Keratinocyte (primary cell): ENCODE measurements at regions not wholly inside any gene's neighbourhood (a gene's known extent, or its start where the extent isn't known, plus 50 kb on each side); places are given as distances from the start of the nearest gene placed in this dataset.

Experiments
- DNase-seq: peaks from one replicate; pipeline ENCODE4 v3.0.0-alpha.2; 2011; ENCODE audit warnings: low read depth, missing footprints, low spot score
- FAIRE-seq: peaks from 2 replicates; lab custom pipeline; 2011; peaks lifted over from hg19 to GRCh38; lab: Jason Lieb, UNC
- H2AFZ ChIP-seq: 2 replicates; pipeline ENCODE4 v1.6.0; 2012; ENCODE audit warnings: low read length, control low read depth, inconsistent platforms; ENCODE audit not compliant: control insufficient read depth
- H3K27ac ChIP-seq: 2 replicates; pipeline ENCODE4 v1.5.1; 2011; ENCODE audit warnings: low read length; ENCODE audit not compliant: control insufficient read depth, insufficient read depth
- H3K27me3 ChIP-seq: 3 replicates; pipeline ENCODE4 v1.6.0; 2011; ENCODE audit warnings: low read length; ENCODE audit not compliant: control insufficient read depth, insufficient read depth; ENCODE audit errors: extremely low read depth
- H3K36me3 ChIP-seq, 2 experiments: 2 replicates in 1 of 2; 3 replicates in 1 of 2; pipeline ENCODE4 v1.5.1; 2011; ENCODE audit warnings: low read length in 2 of 2, mild to moderate bottlenecking in 1 of 2; ENCODE audit not compliant: control insufficient read depth in 2 of 2, insufficient read depth in 2 of 2; ENCODE audit errors: extremely low read depth in 1 of 2
- H3K4me1 ChIP-seq: 3 replicates; pipeline ENCODE4 v1.5.1; 2011; ENCODE audit warnings: low read length; ENCODE audit not compliant: control insufficient read depth, insufficient read depth; ENCODE audit errors: extremely low read depth
- H3K4me2 ChIP-seq: 3 replicates; pipeline ENCODE4 v1.6.0; 2011; ENCODE audit warnings: low read depth, low read length; ENCODE audit not compliant: control insufficient read depth, insufficient read depth; ENCODE audit errors: extremely low read depth
- H3K4me3 ChIP-seq, 3 experiments: fragments of 200-600 bp in 1 of 3; sonication (generic) in 1 of 3; 2 replicates in 2 of 3; 3 replicates in 1 of 3; pipeline ENCODE4 v1.5.1; 2011 to 2016; ENCODE audit warnings: low read length in 3 of 3, mild to moderate bottlenecking in 3 of 3, control low read depth in 2 of 3, inconsistent platforms in 1 of 3, low read depth in 1 of 3, mixed read lengths in 1 of 3, mixed run types in 1 of 3, moderate library complexity in 1 of 3; ENCODE audit not compliant: control insufficient read depth in 2 of 3, insufficient read depth in 2 of 3; ENCODE audit errors: extremely low read depth in 1 of 3
- H3K79me2 ChIP-seq: 2 replicates; pipeline ENCODE4 v1.6.0; 2012; ENCODE audit warnings: low read length; ENCODE audit not compliant: control insufficient read depth, insufficient read depth
- H3K9ac ChIP-seq: 3 replicates; pipeline ENCODE4 v1.6.0; 2011; ENCODE audit warnings: low read length; ENCODE audit not compliant: control insufficient read depth, insufficient read depth; ENCODE audit errors: extremely low read depth
- H3K9me1 ChIP-seq: 3 replicates; pipeline ENCODE4 v1.6.0; 2011; ENCODE audit warnings: low read length; ENCODE audit not compliant: control insufficient read depth, insufficient read depth; ENCODE audit errors: extremely low read depth
- H3K9me3 ChIP-seq: 2 replicates; pipeline ENCODE4 v1.5.1; 2012; ENCODE audit warnings: low read depth, low read length; ENCODE audit not compliant: control insufficient read depth
- H4K20me1 ChIP-seq: 3 replicates; pipeline ENCODE4 v1.6.0; 2011; ENCODE audit warnings: low read length; ENCODE audit not compliant: control insufficient read depth, insufficient read depth; ENCODE audit errors: extremely low read depth
- CTCF ChIP-seq, 3 experiments: IDR thresholded peaks in 1 of 3; conservative IDR thresholded peaks in 1 of 3; optimal IDR thresholded peaks in 1 of 3; 2 replicates in 2 of 3; 3 replicates in 1 of 3; pipeline versions ENCODE3 to v1.5.1; 2011; ENCODE audit warnings: low read length in 3 of 3, mild to moderate bottlenecking in 3 of 3, moderate library complexity in 2 of 3, control low read depth in 1 of 3, inconsistent platforms in 1 of 3; ENCODE audit not compliant: insufficient read depth in 2 of 3; ENCODE audit errors: extremely low read depth in 1 of 3
- EZH2 ChIP-seq: IDR thresholded peaks from one replicate; pipeline ENCODE4 v1.6.1; 2012; ENCODE audit warnings: inconsistent platforms, mild to moderate bottlenecking, low read length, moderate library complexity
- dilution Hi-C: fragments of 300-500 bp; cut with MboI; formaldehyde crosslinking; loops from one replicate; pipeline ENCODE4 v1.7.0; 2020; ENCODE audit warnings: low sequenced_read_pairs; ENCODE audit not compliant: extremely low pct_ligation_motif_present

GRCh38 chr6:24019393-24019792 lies 106.6 kb upstream of the NRSN1 start:
- H3K4me3 ChIP-seq, result no peak overlapping the region
- dilution Hi-C loops, result no loop called here
- H3K9me1 ChIP-seq, result no peaks in the 10 kb centered on the region
- no peaks in the 10 kb centered on the region for H3K4me1 ChIP-seq
- TF ChIP-seq CTCF (optimal IDR thresholded peaks at IDR 0.05 in 1 of 3, IDR thresholded peaks at IDR 0.05 in 1 of 3, conservative IDR thresholded peaks at IDR 0.05 in 1 of 3; ENCODE audit: extremely low read depth in 1 of 3, insufficient read depth in 2 of 3, low read length in 3 of 3) (no peak), EZH2 (no peak)
- H3K79me2 ChIP-seq, result no peaks in the 10 kb centered on the region
- H3K4me2 ChIP-seq, result no peak overlapping the region
- H3K27ac ChIP-seq, result no peak overlapping the region
- H2AFZ ChIP-seq, result no peak overlapping the region
- no peaks in the 10 kb centered on the region for H4K20me1 ChIP-seq
- FAIRE-seq (no peak), DNase-seq (no peak)
- H3K27me3 ChIP-seq, result no peaks in the 10 kb centered on the region
- no peak overlapping the region for H3K9ac ChIP-seq
- H3K9me3 ChIP-seq, result no peaks in the 10 kb centered on the region
- no peaks in the 10 kb centered on the region for H3K36me3 ChIP-seq

- Histone ChIP-seq H3K4me3 (no peak overlapping the region), H3K4me1 (no peaks in the 10 kb centered on the region), H3K36me3 (no peaks in the 10 kb centered on the region), H3K9me1 (no peaks in the 10 kb centered on the region), H3K27ac (no peak overlapping the region), H3K9me3 (no peaks in the 10 kb centered on the region), H3K27me3 (no peaks in the 10 kb centered on the region), H3K9ac (no peak overlapping the region), H4K20me1 (no peaks in the 10 kb centered on the region), H2AFZ (no peak overlapping the region), H3K4me2 (no peak overlapping the region), H3K79me2 (no peaks in the 10 kb centered on the region)
- DNase-seq (no peak), FAIRE-seq (no peak)
- TF ChIP-seq EZH2, result no peak
- TF ChIP-seq CTCF (optimal IDR thresholded peaks at IDR 0.05 in 1 of 3, IDR thresholded peaks at IDR 0.05 in 1 of 3, conservative IDR thresholded peaks at IDR 0.05 in 1 of 3; ENCODE audit: extremely low read depth in 1 of 3, insufficient read depth in 2 of 3, low read length in 3 of 3), result no peak
- dilution Hi-C loops, result no loop called here
These were observed 106.2 kb upstream of the NRSN1 start for GRCh38 chr6:24019830-24020229.
